ENCODE measurements at regions not wholly inside any gene's neighbourhood (a gene's known extent, or its start where the extent isn't known, plus 50 kb on each side); places are given as distances from the start of the nearest gene placed in this dataset.

- no peak overlapping the region for H3K4me3 ChIP-seq (ENCODE audit: low read depth, low read length)
- no peaks in the 10 kb centered on the region for H3K9me3 ChIP-seq (ENCODE audit: control insufficient read depth, insufficient read depth, low read length)
- H3K27ac ChIP-seq (ENCODE audit: low read depth, low read length), result no peak overlapping the region
- 100% methylated on average over 1 of the region's 2 CpGs for WGBS (ENCODE audit: insufficient coverage)
- no peaks in the 10 kb centered on the region for H3K27me3 ChIP-seq (ENCODE audit: control insufficient read depth, insufficient read depth, low read length)
- no peaks in the 10 kb centered on the region for H3K4me1 ChIP-seq (ENCODE audit: control insufficient read depth, insufficient read depth, low read length)
- no peak for DNase-seq (ENCODE audit: low read depth in 4 of 6, low spot score in 6 of 6)
- H3K36me3 ChIP-seq (ENCODE audit: control insufficient read depth, insufficient read depth, low read length), result peaks cover 23% of the 10 kb centered on the region
These were observed 287.8 kb upstream of the UMPS start for GRCh38 chr3:124442463-124442862.

GRCh38 chr3:124443446-124443845 is 286.8 kb upstream of the UMPS start:
- no peaks in the 10 kb centered on the region for H3K9me3 ChIP-seq (ENCODE audit: control insufficient read depth, insufficient read depth, low read length)
- no peaks in the 10 kb centered on the region for H3K4me1 ChIP-seq (ENCODE audit: control insufficient read depth, insufficient read depth, low read length)
- H3K27me3 ChIP-seq (ENCODE audit: control insufficient read depth, insufficient read depth, low read length), result no peaks in the 10 kb centered on the region
- H3K36me3 ChIP-seq (ENCODE audit: control insufficient read depth, insufficient read depth, low read length), result peaks cover 23% of the 10 kb centered on the region
- no peak for DNase-seq (ENCODE audit: low read depth in 4 of 6, low spot score in 6 of 6)
- no CpG with 5 or more reads among the region's 1 CpG for WGBS (ENCODE audit: insufficient coverage)
- H3K4me3 ChIP-seq (ENCODE audit: low read depth, low read length), result no peak overlapping the region
- H3K27ac ChIP-seq (ENCODE audit: low read depth, low read length), result no peak overlapping the region

GRCh38 chr3:124444075-124444474 is 286.2 kb upstream of the UMPS start:
- Histone ChIP-seq H3K27me3 (ENCODE audit: control insufficient read depth, insufficient read depth, low read length) (no peaks in the 10 kb centered on the region), H3K36me3 (ENCODE audit: control insufficient read depth, insufficient read depth, low read length) (peaks cover 19% of the 10 kb centered on the region), H3K4me1 (ENCODE audit: control insufficient read depth, insufficient read depth, low read length) (no peaks in the 10 kb centered on the region), H3K9me3 (ENCODE audit: control insufficient read depth, insufficient read depth, low read length) (no peaks in the 10 kb centered on the region), H3K4me3 (ENCODE audit: low read depth, low read length) (no peak overlapping the region), H3K27ac (ENCODE audit: low read depth, low read length) (no peak overlapping the region)
- WGBS (ENCODE audit: insufficient coverage), result 94% methylated on average over 2 of the region's 2 CpGs
- no peak for DNase-seq (ENCODE audit: low read depth in 4 of 6, low spot score in 6 of 6)

GRCh38 chr3:124444896-124445295 is 285.4 kb upstream of the UMPS start:
- no peaks in the 10 kb centered on the region for H3K27me3 ChIP-seq (ENCODE audit: control insufficient read depth, insufficient read depth, low read length)
- no peaks in the 10 kb centered on the region for H3K9me3 ChIP-seq (ENCODE audit: control insufficient read depth, insufficient read depth, low read length)
- WGBS (ENCODE audit: insufficient coverage), result no CpG with 5 or more reads among the region's 3 CpGs
- no peak for DNase-seq (ENCODE audit: low read depth in 4 of 6, low spot score in 6 of 6)
- no peaks in the 10 kb centered on the region for H3K4me1 ChIP-seq (ENCODE audit: control insufficient read depth, insufficient read depth, low read length)
- H3K27ac ChIP-seq (ENCODE audit: low read depth, low read length), result no peak overlapping the region
- H3K36me3 ChIP-seq (ENCODE audit: control insufficient read depth, insufficient read depth, low read length), result peaks cover 19% of the 10 kb centered on the region
- H3K4me3 ChIP-seq (ENCODE audit: low read depth, low read length), result no peak overlapping the region

GRCh38 chr3:124447845-124448244 is 282.4 kb upstream of the UMPS start:
- no peaks in the 10 kb centered on the region for H3K9me3 ChIP-seq (ENCODE audit: control insufficient read depth, insufficient read depth, low read length)
- DNase-seq (ENCODE audit: low read depth in 4 of 6, low spot score in 6 of 6), result peak in 2 of 6 donors; percentile 36 to 46
- no peaks in the 10 kb centered on the region for H3K27me3 ChIP-seq (ENCODE audit: control insufficient read depth, insufficient read depth, low read length)
- WGBS (ENCODE audit: insufficient coverage), result no CpG with 5 or more reads among the region's 2 CpGs
- H3K4me3 ChIP-seq (ENCODE audit: low read depth, low read length), result no peak overlapping the region
- H3K36me3 ChIP-seq (ENCODE audit: control insufficient read depth, insufficient read depth, low read length), result peaks cover 10% of the 10 kb centered on the region
- no peaks in the 10 kb centered on the region for H3K4me1 ChIP-seq (ENCODE audit: control insufficient read depth, insufficient read depth, low read length)
- no peak overlapping the region for H3K27ac ChIP-seq (ENCODE audit: low read depth, low read length)

GRCh38 chr3:124448954-124449353 is 281.3 kb upstream of the UMPS start:
- Histone ChIP-seq H3K27ac (ENCODE audit: low read depth, low read length) (no peak overlapping the region), H3K36me3 (ENCODE audit: control insufficient read depth, insufficient read depth, low read length) (peaks cover 10% of the 10 kb centered on the region), H3K4me3 (ENCODE audit: low read depth, low read length) (no peak overlapping the region), H3K27me3 (ENCODE audit: control insufficient read depth, insufficient read depth, low read length) (no peaks in the 10 kb centered on the region), H3K4me1 (ENCODE audit: control insufficient read depth, insufficient read depth, low read length) (no peaks in the 10 kb centered on the region), H3K9me3 (ENCODE audit: control insufficient read depth, insufficient read depth, low read length) (no peaks in the 10 kb centered on the region)
- no peak for DNase-seq (ENCODE audit: low read depth in 4 of 6, low spot score in 6 of 6)

GRCh38 chr3:124450366-124450765 is 279.9 kb upstream of the UMPS start:
- DNase-seq (ENCODE audit: low read depth in 4 of 6, low spot score in 6 of 6), result no peak
- H3K4me3 ChIP-seq (ENCODE audit: low read depth, low read length), result no peak overlapping the region
- no peaks in the 10 kb centered on the region for H3K9me3 ChIP-seq (ENCODE audit: control insufficient read depth, insufficient read depth, low read length)
- H3K36me3 ChIP-seq (ENCODE audit: control insufficient read depth, insufficient read depth, low read length), result peaks cover 4% of the 10 kb centered on the region
- no peak overlapping the region for H3K27ac ChIP-seq (ENCODE audit: low read depth, low read length)
- H3K27me3 ChIP-seq (ENCODE audit: control insufficient read depth, insufficient read depth, low read length), result no peaks in the 10 kb centered on the region
- H3K4me1 ChIP-seq (ENCODE audit: control insufficient read depth, insufficient read depth, low read length), result no peaks in the 10 kb centered on the region
- 100% methylated on average over 1 of the region's 3 CpGs for WGBS (ENCODE audit: insufficient coverage)

GRCh38 chr3:124451630-124452317 is 278.5 kb upstream of the UMPS start:
- no peak overlapping the region for H3K4me3 ChIP-seq (ENCODE audit: low read depth, low read length)
- H3K9me3 ChIP-seq (ENCODE audit: control insufficient read depth, insufficient read depth, low read length), result no peaks in the 10 kb centered on the region
- H3K36me3 ChIP-seq (ENCODE audit: control insufficient read depth, insufficient read depth, low read length), result no peaks in the 10 kb centered on the region
- no peaks in the 10 kb centered on the region for H3K4me1 ChIP-seq (ENCODE audit: control insufficient read depth, insufficient read depth, low read length)
- no peaks in the 10 kb centered on the region for H3K27me3 ChIP-seq (ENCODE audit: control insufficient read depth, insufficient read depth, low read length)
- WGBS (ENCODE audit: insufficient coverage), result 88% methylated on average over 3 of the region's 3 CpGs
- DNase-seq (ENCODE audit: low read depth in 4 of 6, low spot score in 6 of 6), result no peak
- H3K27ac ChIP-seq (ENCODE audit: low read depth, low read length), result no peak overlapping the region

- Histone ChIP-seq H3K27ac (ENCODE audit: low read depth, low read length) (no peak overlapping the region), H3K36me3 (ENCODE audit: control insufficient read depth, insufficient read depth, low read length) (no peaks in the 10 kb centered on the region), H3K27me3 (ENCODE audit: control insufficient read depth, insufficient read depth, low read length) (no peaks in the 10 kb centered on the region), H3K4me1 (ENCODE audit: control insufficient read depth, insufficient read depth, low read length) (no peaks in the 10 kb centered on the region), H3K9me3 (ENCODE audit: control insufficient read depth, insufficient read depth, low read length) (no peaks in the 10 kb centered on the region), H3K4me3 (ENCODE audit: low read depth, low read length) (no peak overlapping the region)
- WGBS (ENCODE audit: insufficient coverage), result 71% methylated on average over 1 of the region's 4 CpGs
- DNase-seq (ENCODE audit: low read depth in 4 of 6, low spot score in 6 of 6), result no peak
These were observed 277.1 kb upstream of the UMPS start for GRCh38 chr3:124453189-124453588.

GRCh38 chr3:124455891-124456290 is 274.4 kb upstream of the UMPS start:
- Histone ChIP-seq H3K4me1 (ENCODE audit: control insufficient read depth, insufficient read depth, low read length) (no peaks in the 10 kb centered on the region), H3K36me3 (ENCODE audit: control insufficient read depth, insufficient read depth, low read length) (no peaks in the 10 kb centered on the region), H3K27ac (ENCODE audit: low read depth, low read length) (no peak overlapping the region), H3K4me3 (ENCODE audit: low read depth, low read length) (no peak overlapping the region), H3K9me3 (ENCODE audit: control insufficient read depth, insufficient read depth, low read length) (no peaks in the 10 kb centered on the region), H3K27me3 (ENCODE audit: control insufficient read depth, insufficient read depth, low read length) (no peaks in the 10 kb centered on the region)
- DNase-seq (ENCODE audit: low read depth in 4 of 6, low spot score in 6 of 6), result no peak
